Activated CD8-positive, alpha-beta memory T cell treated with anti-CD3 and anti-CD28 coated beads, Interleukin-2, amount 50 U/mL, for 1 hour (primary cell): ENCODE measurements at regions not wholly inside any gene's neighbourhood (a gene's known extent, or its start where the extent isn't known, plus 50 kb on each side); places are given as distances from the start of the nearest gene placed in this dataset.
"Not testable (repeated sequence)": the region's sequence is repeated elsewhere in the genome, so short reads cannot be mapped to it uniquely, and the experiment has no call there.

ENCODE experiments used
- DNase-seq: peaks from one replicate; pipeline ENCODE4 v3.0.0-alpha.2; 2020; ENCODE audit errors: extremely low read depth

DNA sequence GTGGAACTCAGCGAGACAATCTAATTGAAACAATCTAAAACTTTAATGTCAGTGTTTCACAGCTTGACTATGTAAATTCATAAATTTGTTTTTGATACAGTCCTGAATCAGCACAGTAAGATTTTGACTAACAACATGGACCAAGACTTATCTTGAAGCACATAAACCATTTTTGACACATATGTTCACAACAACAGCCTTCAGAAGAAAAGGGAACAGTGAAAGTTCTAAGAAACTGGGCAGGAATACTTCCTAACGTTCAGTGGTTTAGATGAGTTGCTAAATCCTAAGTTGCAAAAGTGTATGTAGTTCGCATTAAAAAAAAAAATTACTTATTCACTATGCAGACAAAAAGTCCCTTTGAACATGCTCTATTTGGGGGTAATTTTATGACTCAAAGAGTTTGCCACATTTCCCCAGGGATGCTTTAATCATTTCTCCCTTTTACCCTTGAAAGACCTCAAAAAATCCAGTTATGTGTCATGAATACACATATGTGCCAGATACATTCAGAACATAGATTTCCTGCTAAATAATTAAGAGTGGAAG is 120.2 kb downstream of the MRPL39 start:
- no peak for DNase-seq

DNA sequence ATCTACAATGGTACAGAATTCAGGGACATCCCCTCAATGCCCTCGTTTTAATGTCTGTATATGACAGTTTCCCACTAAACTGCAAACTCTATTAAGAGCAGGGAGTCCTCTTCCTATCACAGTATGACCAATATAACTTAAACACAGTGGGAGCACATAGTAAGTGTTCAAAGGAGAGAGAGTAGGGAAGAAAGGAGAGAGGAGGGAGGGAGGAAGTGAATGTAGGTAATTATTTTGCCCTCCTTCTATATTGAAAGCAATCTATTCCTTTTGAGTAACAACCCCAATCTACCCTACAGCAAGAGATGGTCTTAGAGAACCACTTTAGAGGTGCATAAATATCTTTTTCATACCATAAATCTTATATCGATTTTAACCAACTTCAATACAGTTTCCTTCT is 121.4 kb downstream of the MRPL39 start:
- no peak for DNase-seq

DNA sequence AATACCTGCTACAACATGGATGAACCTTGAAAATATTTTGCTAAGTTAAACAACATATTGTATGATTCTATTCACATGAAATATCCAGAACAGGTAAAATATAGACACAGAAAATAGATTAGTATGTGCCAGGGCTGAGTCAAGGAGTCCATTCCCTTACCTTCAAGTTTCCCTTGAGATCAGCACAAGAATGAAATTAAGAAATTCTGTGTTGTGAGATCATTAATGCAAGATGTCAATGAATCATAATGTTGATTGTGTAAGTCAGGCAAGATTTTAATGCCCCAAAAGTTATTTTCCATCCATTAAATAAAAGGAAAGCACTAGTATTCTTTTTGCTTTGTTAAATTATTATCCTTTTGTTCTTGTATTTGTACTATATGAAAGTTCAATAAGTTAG is 139.4 kb downstream of the MRPL39 start:
- no peak for DNase-seq

DNA sequence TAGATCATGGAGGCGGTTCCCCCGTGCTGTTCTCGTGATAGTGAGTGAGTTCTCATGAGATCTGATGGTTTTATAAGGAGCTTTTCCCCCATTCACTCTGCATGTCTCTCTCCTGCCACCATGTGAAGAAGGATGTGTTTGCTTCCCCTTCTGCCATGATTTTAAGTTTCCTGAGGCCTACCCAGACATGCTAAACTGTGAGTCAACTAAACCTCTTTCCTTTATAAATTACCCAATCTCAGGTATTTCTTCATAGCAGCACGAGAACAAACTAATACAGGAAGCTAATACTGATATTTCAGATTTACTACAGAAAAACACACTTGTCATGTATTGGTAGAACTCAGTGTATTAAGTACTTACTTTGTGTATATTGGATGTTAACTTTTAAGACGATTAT is 140.2 kb downstream of the MRPL39 start:
- DNase-seq: not testable (repeated sequence)

DNA sequence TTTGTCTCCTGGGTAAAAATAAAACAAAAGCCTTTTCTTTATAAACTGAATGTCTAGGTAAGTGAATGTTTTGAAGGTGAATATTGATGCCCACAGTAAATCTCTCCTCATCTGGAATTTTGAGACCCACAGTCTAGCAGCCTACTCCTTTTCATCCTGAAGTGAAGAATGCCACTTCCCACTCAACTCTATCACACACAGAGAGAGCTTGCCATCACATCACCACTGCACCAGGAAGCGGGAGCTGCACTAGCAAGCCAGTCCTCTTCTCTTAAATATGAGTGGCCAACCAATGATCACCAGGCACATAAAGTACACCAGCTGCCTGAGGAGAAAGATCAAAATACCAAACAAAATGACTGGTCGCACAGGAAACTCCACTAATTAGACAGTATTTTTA is 140.8 kb downstream of the MRPL39 start:
- no peak for DNase-seq

DNA sequence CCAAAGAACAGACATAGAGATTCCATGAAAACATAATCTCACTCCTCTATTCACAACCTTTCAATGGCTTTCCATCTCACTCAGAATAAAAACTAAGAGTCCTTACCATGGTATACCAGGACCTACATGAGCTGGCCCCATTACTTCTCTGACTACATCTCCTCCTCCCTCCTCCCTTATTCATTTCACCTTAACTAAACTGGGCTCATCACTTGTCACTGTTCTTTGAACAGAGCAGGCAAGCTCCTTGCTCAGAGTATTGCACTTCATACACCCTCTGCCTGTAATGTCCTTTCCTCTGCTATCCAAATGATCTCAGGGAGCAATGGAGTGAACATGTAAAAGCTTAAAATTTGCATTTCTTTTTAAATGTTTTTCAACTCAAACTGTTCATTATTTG is 142.0 kb downstream of the MRPL39 start:
- DNase-seq: no peak

DNA sequence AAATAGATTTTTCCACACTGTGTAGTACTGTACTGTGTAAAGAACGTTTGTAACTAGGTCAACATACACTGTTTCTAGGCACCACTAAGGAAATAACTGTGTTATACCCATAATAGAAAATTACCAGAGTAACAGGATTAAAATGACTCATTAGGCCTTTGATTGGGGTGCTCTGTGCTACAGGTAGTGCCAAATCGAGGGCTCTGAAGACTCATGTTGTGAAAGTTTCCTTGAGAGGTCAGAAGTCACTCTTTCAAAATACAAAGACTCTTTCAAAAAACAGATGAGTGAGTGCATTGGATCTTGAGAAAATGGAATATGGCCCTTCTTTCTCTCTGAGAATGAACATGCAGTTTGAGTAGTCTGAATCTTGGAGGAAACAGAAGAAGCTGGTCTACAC is 143.0 kb downstream of the MRPL39 start:
- DNase-seq: no peak

DNA sequence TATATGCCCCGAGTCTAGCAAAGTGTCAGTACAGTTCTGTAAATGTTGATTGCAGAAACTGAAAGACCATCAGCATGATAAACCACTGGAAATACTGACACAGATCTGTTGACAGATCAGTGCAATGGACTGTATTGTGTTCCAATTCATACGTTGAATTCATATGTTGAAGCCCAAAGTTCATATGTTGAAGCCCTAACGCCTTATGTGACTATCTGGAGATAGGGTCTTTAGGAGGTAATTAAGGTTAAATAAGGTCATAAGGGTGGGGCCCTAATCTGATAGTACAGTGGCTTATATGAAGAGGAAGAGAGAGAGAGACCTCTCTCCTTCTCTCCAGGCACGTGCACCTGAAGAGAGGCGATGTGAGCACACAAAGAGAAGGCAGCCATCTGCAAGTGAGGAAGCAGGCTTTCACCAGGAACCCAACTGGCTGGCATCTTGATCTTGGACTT is 144.7 kb downstream of the MRPL39 start:
- DNase-seq: no peak

DNA sequence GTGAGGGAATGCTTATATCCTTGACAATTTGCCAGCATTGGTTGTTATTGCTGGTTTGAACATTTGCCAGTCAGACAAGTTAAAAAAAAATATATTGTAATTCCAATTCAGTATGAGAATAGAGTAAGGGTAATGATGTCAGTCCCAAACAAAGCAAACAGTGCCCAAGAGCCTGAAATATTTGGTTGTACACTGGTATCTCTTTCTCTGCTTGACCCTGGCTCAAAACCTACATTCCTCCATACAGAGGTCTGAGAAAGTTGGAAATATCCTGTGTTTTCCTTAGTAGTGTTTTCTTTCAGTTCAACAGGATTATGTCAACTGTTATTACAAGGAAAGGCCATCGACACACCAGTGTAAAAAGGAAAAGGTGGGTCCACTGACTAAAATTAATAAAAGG is 145.6 kb downstream of the MRPL39 start:
- DNase-seq: no peak

DNA sequence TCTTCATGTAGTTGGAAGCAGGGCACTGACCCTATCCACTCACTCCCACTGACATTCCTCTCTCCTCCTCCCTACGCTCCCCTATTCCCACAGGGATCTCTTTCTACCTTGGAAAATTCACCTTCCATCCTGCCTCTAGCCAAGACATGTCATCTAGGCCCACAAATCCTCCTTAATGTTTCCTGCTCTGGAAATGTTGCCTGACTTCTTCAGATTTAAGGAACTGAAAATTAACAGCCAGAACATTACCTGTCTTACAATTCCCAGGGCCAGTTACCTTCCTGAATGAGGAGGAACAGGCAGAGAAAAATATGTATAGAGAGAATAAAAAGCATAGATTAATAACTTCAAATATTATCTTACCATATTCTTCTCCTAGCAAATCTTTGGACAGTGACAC is 147.3 kb downstream of the MRPL39 start:
- no peak for DNase-seq

DNA sequence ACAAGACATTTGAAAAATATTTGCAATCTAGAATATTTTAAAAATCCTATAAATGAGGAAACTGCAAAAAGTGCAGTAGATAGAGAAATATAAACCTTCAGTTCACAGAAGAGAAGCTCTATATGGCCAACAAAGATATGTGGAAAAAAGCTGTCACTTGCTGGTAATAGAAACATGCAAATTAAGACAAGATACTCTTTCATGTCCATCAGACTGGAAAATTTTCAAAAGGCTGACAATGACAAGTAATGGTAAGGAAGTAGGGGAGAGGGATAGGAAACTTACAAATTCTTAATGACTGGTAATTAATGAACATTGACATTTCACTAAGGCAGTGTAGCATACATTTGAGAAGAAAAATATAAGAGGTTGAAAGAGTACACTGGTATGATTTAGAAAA is 147.9 kb downstream of the MRPL39 start:
- no peak for DNase-seq

DNA sequence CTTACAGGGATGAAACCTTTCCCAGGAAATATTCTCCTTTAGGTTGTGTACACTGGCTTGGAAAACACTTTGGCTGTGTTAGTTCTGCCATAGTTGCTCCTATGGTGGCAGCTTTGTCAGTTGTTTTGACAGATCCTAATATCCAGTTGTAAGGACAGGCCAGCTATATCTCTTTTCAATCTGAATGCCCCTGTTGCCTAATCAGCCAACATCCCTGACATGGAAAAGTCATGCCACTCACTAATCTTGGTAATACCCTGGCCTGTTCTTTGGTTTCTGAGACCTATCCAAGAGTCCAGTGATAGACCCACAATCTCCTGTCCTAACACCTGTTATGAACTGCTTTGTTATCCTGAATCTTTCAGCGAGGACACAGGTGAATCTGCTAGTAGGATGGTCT is 148.8 kb downstream of the MRPL39 start:
- no peak for DNase-seq

DNA sequence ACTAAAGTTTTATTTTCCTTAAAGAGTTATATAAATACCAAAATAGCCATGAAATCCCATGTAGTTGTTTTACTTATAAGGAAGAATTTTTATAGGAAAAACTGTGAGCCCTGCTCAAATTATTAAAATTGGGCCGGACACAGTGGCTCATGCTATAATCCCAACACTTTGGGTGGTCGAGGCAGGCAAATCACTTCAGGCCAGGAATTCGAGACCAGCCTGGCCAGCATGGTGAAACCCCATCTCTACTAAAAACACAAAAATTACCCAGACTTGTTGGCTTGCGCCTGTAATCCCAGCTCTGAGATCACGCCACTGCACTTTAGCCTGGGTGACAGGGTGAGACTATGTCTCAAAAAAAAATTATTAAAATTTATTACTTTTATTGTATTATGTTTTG is 149.3 kb downstream of the MRPL39 start:
- DNase-seq: no peak

DNA sequence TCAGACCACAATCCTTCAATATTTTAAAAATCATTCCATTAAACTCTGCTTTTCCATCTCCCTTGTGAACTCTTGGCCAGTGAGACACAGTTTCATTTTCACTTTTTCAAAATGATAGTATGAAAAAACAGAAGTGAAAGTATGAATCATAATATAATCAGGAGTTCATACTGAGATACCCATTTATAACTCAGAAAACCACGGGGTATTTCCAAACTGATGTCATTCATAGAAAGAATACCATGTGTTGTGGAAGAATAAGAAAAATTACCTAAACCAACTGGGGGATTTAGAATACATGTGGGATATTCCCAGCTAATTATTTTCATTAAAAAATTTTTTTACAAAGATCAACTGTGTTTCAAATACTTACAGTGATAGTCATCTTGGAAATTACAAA is 149.9 kb downstream of the MRPL39 start:
- no peak for DNase-seq

DNA sequence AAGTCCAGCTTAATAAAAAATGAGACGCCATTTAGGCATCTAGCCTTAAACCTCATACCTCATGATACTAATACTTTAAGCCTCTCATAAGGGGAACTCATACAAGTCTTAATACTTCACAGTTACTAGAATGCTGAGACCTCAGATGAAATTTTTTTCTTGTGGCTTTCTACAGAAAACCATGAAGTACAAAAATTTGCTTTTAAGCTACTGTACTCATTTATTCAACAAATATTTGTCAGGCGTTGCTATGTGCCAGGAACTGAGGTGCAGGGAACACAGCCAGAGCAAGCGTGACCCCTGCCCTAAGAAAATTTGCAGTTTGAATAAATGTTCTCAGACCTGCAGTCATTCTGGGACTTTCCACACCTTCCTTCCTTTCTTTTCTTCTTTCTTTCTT is 150.6 kb downstream of the MRPL39 start:
- DNase-seq: no peak

DNA sequence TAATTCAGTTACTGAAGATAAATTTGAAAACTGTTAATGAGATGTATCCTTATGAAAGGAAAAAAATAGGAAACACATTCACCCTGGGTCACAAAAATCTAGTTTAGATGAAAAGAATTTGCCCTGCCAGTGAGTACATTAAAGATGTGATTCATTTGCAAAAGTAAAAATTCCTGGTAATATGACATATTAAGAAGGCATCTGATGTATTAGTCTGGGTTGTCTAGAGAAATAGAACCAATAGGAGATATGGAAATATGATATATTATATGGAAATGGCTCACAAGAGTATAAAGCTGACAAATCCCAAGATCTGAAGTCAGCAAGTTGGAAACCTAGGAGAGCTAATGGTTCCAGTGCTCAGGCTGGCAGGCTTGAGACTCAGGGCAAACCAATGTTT is 153.8 kb downstream of the MRPL39 start:
- no peak for DNase-seq

DNA sequence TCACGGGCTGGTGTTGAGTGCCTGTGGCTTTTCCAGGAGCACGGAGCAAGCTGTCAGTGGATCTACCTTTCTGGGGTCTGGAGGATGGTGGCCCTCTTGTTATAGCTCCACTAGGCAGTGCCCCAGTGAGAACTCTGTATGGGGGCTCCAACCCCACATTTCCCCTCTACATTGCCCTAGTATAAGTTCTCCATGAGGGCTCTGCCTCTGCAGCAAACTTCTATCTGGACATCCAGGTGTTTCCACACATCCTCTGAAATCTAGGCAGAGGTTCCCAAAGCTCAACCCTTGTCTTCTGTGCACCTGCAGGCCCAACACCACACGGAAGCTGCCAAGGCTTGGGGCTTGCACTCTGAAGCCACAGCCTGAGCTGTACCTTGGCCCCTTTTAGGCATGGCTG is 157.3 kb downstream of the MRPL39 start:
- DNase-seq: no peak

DNA sequence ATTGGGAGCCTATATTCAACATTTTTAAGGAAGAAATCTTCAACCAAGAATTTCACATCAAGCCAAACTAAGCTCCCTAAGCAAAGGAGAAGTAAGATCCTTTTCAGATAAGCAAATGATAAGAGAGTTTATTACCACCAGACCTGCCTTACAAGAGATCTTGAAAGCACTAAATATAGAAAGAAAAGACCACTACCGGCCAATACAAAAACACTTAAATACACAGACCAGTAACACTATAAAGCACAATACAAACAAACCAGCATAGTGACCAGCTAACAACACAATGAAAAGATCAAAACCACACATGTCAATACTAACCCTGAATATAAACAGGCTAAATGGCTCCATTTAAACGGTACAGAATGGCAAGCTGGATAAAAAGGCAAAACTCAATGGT is 165.4 kb downstream of the MRPL39 start:
- no peak for DNase-seq

DNA sequence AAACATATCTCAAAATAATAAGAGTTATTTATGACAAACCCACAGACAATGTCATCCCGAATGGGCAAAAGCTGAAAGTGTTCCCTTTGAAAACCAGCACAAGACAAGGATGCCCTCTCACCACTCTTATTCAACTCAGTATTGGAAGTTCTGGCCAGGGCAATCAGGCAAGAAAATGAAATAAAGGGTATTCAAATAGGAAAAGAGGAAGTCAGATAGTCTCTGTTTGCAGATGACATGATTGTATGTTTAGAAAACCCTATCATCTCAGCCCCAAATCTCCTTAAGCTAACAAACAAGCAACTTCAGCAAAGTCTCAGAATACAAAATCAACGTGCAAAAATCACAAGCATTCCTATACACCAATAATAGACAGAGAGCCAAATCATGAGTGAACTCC is 169.8 kb downstream of the MRPL39 start:
- DNase-seq: not testable (repeated sequence)

DNA sequence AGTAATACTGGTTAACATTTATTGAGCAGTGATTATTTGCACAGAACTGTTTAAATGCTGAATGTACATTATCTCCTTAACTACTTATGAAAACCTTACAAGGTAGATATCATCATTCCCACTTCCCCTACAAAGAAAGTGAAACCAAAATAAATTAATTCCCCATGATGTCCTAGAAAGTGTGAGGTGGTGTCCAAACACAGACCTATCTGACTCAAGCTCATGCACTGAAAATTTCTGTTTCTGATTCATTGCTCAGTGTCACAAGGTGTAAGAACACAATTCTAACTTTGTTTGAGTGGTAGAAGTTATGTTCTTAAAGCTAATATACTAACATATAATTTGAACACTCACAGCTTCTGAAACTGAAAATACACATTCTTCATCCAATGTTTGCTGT is 178.7 kb downstream of the MRPL39 start:
- no peak for DNase-seq

DNA sequence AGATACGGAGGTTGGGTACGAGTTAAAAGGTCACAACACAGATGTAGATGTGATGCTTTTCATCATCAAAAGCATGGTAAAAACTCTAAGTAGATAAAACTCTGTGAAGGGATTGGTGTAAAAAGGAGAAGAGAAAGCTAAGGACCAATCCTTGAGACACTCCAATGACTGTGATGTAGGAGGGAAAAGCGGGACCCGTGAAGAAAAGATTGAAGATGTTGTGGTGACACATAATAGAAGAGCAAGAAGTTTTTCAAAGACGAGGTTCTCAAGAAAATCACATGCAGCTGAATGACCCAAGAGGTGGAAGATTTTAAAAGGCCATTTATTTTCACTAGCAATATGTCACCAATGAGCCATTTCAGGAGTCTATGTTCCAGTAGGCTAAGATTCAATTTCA is 179.5 kb downstream of the MRPL39 start:
- no peak for DNase-seq

DNA sequence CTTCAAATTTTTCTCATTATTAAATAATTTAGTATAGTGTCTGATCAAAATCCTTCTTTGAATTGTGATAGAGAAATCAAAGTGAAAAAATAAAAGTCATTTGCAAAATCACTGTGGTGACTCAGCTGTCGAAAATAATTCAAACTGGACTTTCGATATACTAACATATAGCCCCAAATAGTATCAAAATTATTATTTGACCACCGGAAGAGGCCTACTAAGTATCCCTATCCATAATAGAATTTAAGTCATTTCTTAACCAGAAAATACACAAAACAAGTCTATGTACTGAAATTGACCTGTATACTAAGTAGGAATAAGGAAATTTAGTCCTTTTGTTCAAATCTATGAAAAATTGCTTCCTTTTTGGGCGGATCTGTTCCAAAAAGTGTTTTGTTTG is 180.7 kb downstream of the MRPL39 start:
- DNase-seq: no peak

DNA sequence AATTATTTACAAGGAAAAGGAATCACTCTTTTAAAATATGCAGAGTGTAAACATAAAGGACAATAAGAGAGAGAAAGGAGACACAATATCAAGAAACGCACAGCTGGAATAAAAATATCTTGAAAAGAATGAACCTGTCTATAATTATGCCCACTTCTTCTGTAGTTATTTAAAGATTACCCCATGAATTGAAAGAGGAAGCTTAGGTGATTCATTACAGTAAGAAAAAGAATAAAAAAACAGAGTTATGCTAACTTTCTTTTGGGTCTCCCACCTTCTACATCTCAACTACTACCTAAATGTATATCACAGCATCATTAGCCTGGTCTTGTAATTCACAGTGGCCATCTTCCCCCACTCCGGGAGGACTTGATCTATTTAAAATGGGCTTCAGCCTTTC is 182.1 kb downstream of the MRPL39 start:
- no peak for DNase-seq

DNA sequence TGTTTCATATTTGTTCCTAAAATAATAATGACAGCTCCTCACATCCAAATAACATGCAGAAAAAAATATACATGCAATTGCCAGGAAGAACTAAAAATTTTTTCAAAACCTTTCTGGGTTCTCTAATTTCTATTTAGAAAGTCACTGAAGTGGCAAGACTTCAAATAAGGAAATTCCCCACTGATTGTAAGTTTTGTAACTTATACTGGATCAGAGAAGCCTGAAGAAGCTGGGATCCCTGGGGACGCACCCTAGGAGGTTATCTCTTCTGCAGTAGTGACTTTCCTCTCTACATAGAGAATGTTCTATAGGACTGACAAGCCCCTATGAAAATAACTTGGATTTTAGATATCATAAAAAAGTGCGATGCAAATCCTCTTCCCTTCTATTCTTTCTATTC is 182.6 kb downstream of the MRPL39 start:
- DNase-seq: no peak

DNA sequence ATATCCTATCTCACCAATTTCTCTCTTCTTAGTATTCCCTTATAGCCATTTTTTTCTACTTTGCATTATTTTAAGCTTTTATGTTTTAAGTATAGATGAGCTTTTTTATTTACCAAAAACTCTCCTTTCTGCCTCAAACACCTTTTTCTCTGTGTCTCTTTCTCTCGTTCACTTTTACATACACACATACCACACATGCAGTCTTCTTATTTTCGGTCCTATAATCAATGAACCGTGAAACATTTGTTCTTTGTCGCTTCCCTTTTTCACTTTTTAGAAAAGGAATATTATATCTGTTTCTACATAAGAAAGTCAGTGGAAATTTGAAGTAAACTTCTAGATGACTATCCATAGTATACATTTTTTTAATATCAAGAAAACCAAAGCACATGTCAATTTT is 183.2 kb downstream of the MRPL39 start:
- no peak for DNase-seq
